Cerebellar cortex (tissue), 1 donor: ENCODE measurements at regions not wholly inside any gene's neighbourhood (a gene's known extent, or its start where the extent isn't known, plus 50 kb on each side); places are given as distances from the start of the nearest gene placed in this dataset.

Source experiments
- DNase-seq: peaks from one replicate; pipeline ENCODE4 v3.0.0-alpha.2; 2015; ENCODE audit warnings: low spot score

DNA sequence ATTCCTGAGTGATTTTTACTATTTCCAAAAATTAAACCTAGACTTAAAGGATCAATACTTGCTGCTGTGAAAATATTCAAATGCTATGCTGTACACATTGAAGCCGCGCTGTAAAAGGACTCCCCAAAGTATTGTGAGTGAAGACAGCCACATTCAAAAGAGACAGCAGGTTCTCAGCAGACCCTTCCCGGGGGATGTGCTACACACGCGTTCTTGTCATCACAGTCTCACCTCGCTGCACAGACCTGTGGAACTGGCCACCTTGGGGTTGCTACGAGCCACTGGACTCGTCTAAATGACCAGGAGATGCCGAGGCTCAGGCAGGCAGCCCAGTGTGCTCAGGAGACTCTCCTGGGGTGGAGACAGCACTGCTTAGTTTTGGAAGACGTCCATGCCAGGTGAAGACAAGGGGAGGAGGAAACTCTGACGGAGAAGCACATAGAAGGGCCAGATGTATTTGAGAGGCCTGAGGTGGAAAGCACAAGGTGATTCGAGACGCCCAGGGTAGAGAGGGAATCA, 367.7 kb upstream of the SHH start:
- DNase-seq: no peak

GRCh38 chr7:156178857-156179256, 366.6 kb upstream of the SHH start:
- no peak for DNase-seq

DNA sequence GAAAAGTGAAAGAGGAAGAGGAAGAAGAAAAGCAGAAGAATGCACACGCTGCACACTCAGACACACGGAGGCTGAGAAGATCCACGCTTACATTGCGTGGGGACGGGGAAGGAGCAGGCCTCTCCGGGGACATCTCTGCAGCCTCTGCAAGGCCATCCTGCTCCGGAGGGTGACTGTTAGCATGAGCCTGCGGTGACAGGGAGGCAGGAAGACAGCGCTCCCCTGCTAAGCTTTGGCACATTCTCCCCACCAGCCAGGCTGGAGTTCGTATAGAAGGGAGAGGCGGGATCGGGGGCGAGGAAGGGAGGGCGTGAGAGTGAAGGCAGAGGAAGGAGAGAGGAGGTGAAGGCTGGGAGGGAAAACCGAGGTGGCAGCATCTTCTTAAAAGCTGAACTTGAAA, 366.0 kb upstream of the SHH start:
- no peak for DNase-seq

DNA sequence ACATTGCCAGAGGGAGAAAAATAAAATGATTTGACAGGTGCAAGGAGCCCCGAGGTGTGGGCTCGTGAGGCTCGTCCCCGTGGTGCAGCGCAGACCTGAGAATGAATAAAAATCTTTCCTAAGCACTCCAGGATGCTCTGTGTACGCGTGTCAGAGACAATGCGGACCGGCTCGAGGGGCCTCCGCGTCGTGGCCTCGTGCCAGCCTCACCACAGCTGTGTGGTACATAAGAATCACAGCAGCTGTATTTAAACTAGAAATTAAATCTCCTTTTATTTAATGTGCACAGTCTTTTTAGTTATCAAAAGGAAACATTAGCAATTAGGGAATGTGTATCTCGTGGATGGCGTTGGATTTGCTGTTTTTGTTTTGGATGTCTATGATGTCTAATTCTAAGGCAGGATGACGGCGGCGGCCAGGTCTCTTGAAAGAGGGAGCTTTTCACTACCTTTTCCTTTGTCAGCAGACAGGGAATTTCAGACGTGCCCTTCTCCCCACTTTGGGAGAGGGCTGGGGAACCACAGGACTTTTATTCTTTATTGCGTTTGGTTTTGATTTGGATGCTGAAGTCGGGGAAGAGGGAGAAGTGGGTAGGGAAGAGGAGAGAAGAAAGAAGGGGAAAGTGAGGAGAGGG, 365.3 kb upstream of the SHH start:
- no peak for DNase-seq

DNA sequence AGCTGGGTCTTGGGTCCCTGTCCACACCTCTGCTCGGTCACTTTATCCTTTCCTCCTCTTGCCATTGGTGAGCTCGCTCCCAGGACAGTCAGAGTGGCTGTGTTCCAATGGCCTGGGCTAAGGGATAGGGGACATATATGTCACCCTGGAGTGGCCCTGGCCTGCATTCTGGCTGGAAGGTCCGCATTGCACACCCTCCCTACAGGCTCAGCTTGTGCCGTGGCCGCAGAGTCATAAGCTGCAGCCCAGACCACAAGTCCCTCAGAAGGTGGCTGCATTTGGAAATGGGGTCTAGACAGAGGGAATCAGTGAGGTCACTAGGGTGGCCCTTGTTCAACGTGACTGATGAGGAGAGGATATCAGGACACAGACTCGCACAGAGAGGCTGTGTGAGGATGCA, 363.8 kb upstream of the SHH start:
- DNase-seq: no peak

DNA sequence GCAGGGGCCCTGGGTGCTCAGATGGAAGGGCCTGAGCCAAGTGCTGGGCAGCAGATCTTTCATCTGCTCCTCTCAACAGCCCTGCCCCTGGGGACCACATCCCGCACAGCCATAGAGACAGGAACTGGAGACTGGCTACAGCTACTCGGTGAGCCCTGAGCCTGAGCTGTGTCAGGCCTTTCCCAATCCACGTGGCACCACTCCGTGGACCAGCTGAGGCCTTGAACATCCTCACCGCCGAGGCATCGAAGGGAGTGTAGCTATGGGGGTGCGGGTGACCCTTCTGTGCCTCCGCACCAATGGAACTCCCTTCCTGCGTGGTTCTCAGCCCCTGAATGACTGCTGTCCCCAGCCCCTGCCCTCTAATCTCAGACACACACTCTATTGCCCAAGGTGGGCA, 362.7 kb upstream of the SHH start:
- DNase-seq: no peak

- no peak for DNase-seq
These were observed 362.2 kb upstream of the SHH start for GRCh38 chr7:156174428-156174827.

- no peak for DNase-seq
These were observed 361.6 kb upstream of the SHH start for GRCh38 chr7:156173748-156174353.

DNA sequence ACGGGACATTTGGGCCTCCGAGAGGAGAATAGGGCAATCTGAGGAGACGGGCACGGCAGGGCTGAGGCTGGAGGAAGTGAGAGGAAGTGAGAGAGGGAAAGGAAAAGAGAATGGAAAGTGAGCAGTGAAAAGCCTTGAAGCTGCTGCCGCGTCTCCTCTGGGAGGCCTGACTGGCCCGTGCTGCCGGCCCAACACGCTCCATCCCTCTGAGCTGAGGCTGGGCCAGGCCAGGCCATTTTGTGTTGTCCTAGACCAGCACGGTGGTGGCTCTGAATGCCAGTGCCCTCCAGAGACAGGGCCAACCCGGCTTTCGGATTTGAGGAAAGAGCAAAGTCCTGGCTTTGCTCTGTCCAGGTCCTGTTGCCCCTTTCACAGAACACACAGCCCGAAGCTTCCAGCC, 361.1 kb upstream of the SHH start:
- DNase-seq: no peak

GRCh38 chr7:156172638-156173037, 360.4 kb upstream of the SHH start:
- DNase-seq: no peak

GRCh38 chr7:156169474-156170370, 357.5 kb upstream of the SHH start:
- no peak for DNase-seq

GRCh38 chr7:156168434-156168833, 356.2 kb upstream of the SHH start:
- DNase-seq: no peak

GRCh38 chr7:156167987-156168386, 355.7 kb upstream of the SHH start:
- DNase-seq: no peak

DNA sequence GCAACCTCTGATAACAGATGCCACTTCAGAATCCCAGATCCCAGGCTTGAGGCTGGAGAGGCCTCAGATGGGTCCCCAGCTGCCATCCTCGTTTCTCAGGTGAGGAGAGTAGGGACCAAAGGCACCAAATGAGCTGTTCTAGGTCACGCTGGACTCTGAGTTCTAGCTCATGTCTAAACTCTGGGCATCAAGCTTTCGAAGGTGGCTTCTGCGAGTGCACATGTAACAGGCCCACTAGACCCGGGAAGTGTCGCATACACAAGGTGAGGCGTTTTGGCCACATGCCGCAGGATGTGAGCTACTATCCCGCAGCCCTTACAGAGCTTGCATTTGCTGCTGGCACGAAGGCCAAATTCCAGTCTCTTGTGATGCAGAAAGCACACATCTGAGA, 355.1 kb upstream of the SHH start:
- no peak for DNase-seq

DNA sequence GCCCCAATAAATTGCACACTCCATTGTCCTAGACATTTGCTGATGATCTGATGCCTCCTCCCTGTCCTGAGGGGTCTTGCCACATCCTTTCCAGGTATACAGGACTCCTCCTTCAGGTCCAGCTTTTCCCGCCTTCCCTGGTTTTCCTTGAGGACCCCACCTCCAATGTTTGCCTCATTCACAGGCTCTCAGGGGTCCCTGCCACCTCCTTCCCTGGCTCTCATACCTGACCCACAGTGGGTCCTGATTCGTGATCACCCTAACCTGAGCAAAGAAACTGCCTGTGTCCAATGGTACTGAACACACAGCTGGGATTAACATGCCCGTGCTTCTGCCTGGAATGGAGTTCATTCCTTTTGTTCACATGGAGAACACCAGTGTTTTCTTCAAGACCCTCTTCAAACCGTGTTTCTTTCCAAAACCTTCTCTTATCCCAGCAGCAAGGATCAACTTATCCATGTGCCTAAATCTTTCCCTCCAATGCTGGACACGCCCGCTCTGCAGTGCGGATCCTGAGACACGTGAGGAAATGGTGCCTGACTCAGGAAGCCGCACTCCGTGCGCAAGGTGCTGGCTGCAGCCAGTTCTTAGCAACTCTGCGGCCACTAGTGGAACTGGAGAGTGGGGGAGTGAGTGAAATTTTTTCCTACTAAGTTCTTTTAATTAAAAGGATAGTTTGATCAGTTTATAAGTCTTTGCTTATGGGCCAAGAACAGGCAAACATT, 354.6 kb upstream of the SHH start:
- no peak for DNase-seq

- no peak for DNase-seq
These were observed 351.5 kb upstream of the SHH start for GRCh38 chr7:156163747-156164146.

DNA sequence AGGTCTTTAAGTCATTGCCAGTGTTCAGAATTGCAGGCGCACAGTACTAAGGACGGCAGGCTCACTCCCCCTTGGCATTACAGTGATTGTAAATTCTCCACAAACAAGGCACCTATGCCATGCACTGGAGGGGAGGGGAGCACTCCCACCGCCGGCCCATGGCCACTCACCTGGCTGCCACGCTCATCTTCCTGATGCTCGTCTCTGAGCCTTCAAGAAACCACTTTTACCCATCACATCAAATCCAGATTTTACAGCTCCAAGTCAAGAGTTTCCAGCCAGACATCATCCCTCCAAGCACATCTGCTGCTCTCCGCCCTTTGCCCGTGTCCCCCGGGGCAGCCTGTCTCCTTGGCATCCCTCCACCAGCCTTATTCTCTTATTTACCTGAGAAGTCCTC, 350.2 kb upstream of the SHH start:
- DNase-seq: no peak

DNA sequence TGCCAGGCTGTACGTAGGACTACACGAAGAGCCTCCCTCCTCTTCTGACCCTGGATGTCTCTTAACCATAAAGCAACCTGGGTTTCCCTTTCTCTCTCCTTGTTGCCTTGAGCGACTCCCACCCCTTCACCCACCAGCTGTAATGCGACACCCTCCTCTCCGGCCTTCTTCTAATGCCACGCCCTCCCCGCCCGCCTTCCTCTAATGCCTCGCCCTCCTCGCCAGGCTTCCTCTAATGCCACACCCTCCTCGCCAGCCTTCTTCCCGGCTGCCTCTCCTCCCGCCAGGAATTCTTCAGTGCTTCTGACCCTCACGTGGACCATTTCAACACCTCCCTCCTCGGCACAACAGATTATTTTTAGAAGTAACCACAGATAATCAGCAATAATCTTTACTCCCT, 348.5 kb upstream of the SHH start:
- DNase-seq: no peak

- DNase-seq: no peak
These were observed 346.4 kb upstream of the SHH start for GRCh38 chr7:156158693-156159092.

- no peak for DNase-seq
These were observed 345.9 kb upstream of the SHH start for GRCh38 chr7:156158213-156158612.

DNA sequence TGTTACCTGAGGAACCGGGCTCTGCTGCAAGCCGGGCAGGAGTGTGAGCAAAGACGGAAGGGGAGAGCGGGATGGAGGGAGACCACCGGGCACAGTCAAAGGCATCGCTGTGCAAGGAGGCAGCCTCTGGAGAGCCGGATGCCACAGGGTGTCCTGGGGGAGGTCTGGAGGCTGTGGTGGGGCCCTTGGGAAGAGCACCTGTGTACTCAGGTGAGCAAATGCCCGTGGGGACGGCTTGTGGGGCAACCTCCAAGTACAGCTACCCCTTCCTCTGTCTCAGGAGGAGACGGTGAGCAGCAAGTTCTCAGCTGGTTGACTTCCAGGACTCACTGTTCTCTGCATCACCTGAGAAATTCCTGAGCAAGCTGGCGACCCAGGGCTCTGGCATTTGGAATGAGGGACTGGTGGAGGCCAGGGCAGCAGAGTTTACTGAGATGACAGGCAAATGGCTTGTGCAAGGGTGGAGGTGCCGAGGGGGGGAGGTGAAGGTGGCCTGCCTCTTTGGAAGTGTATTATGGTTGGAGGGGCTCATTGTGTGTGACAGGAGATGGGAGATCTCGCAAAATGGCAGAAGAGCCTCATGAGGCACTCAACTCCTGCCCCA, 345.2 kb upstream of the SHH start:
- no peak for DNase-seq
